ENCODE measurements at regions not wholly inside any gene's neighbourhood (a gene's known extent, or its start where the extent isn't known, plus 50 kb on each side); places are given as distances from the start of the nearest gene placed in this dataset.

DNA sequence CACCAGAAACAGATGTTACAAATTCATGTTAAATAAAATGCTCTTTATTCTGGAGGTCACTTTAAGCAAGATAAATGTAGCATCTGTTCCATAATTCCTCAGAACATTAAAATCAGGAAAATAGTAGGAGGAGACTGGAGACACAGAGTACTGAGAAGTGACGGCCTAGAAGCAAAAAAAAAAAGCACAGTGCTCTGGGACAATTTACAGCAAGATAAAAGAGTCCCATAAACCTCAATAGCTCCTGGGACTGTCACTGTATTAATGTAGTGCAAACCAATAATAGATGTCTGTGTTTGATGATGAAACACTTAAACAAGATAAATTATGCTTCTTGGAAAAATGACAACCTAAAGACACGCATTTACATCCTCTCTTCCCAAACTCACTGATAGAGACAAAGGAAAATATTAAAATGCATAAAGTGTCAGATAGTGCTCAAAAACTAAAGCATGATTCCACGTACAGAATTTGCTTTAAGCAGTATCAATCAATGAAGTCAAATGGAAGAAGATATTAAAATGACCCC lies 338.8 kb upstream of the REG3G start:
- TF ChIP-seq CTCF (IDR thresholded peaks at IDR 0.05) (no peak), POLR2A (IDR thresholded peaks at IDR 0.05) (no peak), POLR2AphosphoS5 (IDR thresholded peaks at IDR 0.05) (no peak)
